OCI-LY3 (cell line): ENCODE measurements at regions not wholly inside any gene's neighbourhood (a gene's known extent, or its start where the extent isn't known, plus 50 kb on each side); places are given as distances from the start of the nearest gene placed in this dataset.

Experiments
- EZH2phosphoT487 ChIP-seq: fragments of 200-600 bp; shearing (Covaris generic); IDR thresholded peaks from 2 replicates; pipeline ENCODE4 v1.6.1; 2018; ENCODE audit warnings: antibody characterized with exemption, mixed run types, low read depth
- TF ChIP-seq, protein P1 (sequence below): fragments of 200-600, 300-600 bp; sonication (generic); IDR thresholded peaks from 2 replicates; pipeline ENCODE4 v1.5.1; 2014; ENCODE audit warnings: antibody characterized with exemption, low read length, low read depth

- TF ChIP-seq, protein P1, sequence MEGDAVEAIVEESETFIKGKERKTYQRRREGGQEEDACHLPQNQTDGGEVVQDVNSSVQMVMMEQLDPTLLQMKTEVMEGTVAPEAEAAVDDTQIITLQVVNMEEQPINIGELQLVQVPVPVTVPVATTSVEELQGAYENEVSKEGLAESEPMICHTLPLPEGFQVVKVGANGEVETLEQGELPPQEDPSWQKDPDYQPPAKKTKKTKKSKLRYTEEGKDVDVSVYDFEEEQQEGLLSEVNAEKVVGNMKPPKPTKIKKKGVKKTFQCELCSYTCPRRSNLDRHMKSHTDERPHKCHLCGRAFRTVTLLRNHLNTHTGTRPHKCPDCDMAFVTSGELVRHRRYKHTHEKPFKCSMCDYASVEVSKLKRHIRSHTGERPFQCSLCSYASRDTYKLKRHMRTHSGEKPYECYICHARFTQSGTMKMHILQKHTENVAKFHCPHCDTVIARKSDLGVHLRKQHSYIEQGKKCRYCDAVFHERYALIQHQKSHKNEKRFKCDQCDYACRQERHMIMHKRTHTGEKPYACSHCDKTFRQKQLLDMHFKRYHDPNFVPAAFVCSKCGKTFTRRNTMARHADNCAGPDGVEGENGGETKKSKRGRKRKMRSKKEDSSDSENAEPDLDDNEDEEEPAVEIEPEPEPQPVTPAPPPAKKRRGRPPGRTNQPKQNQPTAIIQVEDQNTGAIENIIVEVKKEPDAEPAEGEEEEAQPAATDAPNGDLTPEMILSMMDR: no peak
- TF ChIP-seq EZH2phosphoT487: no peak
These were observed 872.5 kb upstream of the SLIT2 start for GRCh38 chr4:19379191-19379708.
